Activated gamma-delta T cell treated with Interleukin-2 at 50 U/mL for 16 hours (primary cell): ENCODE measurements at regions not wholly inside any gene's neighbourhood (a gene's known extent, or its start where the extent isn't known, plus 50 kb on each side); places are given as distances from the start of the nearest gene placed in this dataset.

Experiments used
- DNase-seq: peaks from one replicate; pipeline ENCODE4 v3.0.0-alpha.2; 2020

DNA sequence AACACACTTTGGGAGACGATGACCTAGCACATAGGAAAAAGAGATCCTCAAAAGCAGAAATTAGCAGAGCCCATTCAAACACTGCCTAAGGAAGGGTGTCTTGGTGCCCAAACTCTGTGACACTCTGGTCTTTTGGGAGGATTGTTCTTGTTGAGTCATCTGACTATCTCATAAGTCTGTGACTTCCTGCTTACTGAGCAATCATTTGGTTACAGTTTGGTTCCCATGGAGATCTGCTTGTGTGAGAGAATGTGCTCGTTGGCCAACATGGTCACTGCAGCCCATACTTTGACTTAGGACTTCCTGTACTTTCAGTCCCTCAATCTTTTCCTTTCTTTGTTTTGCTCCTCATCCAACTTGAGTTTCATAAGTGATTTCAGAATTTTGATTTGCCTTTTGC, 602.9 kb downstream of the NYAP2 start:
- DNase-seq: no peak

DNA sequence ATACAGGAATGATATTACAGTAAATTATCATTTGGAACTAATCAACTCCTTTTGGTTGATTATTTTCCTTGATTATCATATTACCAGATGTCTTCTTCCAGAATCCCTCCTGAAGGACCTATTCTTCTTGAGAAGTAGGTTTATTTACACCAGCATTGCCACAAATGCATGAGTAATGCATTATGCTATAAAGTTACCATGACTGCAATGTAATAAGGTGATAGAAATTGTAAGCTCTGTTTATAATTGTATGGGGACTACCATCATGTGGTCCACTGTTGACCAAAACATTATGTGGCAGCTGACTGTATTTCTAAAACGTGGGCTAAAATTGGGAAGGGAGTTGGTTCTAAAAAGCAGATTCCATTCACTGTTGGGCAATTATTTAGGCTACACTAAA, 602.2 kb downstream of the NYAP2 start:
- no peak for DNase-seq

DNA sequence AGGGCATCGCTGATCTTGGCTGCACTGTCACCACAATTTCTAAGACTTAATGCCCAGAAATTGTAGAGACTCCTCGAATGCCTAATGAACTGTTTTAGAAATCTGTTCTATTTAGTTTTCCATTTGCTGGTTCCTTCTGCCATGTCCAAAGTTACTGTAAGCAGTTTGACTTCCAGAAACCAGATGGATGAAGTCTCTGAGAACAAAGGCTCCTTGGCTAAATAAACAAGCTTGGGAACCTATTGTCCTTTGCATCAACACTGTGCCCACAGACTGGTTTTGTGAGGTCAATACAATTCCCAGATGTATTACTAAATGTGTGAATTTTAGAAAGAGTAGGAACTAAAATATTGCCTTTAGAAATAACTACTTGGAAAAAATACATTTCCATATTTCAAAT, 600.2 kb downstream of the NYAP2 start:
- DNase-seq: no peak

DNA sequence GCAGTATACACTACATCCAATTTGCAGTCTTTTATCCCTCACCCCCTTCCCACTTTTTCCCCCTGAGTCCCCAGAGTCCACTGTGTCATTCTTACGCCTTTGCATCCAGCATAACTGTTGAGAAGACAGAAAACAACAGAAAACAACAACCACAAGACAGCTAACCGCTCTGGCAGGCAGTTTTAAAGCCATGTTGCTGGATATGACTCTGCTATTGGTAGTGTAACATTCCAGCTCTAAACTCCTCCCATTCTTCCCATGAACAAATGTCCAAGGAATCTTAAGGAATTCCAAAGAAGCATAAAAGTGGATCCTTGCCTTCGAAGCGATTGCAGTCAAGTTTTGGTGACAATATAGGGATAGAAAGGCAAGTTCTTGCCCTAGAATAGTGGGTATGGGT, 599.1 kb downstream of the NYAP2 start:
- DNase-seq: no peak

DNA sequence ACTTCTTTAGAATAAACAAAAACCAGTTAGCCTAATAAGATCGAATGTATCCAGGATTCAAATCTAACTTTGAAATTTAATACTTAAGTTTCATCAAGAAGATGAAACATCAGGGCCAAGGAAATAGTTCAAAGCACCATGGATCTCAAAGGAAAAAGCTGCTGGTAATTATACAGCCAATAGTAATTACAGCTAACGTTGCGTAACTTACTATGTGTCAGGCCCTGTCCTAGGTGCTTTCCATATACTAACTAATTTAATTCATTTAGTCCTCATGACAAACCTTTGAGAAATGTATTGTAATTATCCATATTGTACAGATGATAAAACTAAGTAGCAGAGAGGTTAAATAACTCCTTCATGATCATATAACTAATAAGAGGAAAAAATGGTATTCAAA, 598.6 kb downstream of the NYAP2 start:
- no peak for DNase-seq

DNA sequence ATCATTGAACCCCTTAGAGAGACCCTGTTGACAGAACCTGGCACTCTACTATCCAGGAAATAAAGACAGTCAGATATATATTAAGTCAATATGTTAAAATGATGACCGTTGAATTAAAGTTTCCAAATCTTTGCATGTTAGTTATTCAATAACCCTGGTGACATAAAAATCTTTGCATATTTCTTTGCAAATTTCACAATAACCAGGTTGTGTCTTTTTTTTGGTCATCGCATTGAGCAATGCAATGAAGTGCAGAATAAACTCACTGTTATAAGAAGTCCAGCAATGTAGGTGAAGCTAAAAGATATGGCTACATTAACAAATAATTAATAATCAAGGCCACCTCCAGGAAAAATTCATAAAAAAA, 596.9 kb downstream of the NYAP2 start:
- DNase-seq: no peak

DNA sequence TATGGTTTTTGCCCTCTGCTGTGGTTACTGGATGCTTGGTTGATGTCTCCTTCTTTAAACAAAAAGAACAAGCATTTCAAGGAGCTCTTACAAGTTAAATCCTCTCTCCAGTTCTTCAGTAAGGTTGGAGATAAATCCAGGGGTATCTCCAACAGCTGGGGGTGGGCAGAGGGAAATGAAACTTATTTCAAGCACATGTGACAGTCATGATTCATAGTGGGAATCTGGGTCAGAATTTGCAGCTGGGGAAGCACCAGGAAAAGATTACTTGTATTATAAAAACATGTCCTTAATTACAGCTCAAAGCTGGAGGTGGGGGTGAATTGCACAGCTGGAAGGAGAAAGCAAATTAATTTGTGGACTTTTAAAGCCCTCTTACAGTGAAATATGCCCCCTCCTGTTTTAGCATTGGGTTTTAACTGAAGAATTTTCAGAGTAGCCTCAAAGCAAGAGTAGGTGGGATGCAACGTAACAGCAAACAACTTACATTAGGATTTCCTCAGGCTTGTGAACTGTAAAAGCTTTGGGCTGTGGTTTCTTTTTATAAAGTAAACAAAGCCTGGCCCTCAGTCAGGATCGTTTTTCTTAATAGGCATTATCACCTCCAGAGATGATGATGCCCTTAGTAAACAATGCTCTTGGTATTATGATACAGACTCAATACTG, 596.4 kb downstream of the NYAP2 start:
- DNase-seq: no peak

DNA sequence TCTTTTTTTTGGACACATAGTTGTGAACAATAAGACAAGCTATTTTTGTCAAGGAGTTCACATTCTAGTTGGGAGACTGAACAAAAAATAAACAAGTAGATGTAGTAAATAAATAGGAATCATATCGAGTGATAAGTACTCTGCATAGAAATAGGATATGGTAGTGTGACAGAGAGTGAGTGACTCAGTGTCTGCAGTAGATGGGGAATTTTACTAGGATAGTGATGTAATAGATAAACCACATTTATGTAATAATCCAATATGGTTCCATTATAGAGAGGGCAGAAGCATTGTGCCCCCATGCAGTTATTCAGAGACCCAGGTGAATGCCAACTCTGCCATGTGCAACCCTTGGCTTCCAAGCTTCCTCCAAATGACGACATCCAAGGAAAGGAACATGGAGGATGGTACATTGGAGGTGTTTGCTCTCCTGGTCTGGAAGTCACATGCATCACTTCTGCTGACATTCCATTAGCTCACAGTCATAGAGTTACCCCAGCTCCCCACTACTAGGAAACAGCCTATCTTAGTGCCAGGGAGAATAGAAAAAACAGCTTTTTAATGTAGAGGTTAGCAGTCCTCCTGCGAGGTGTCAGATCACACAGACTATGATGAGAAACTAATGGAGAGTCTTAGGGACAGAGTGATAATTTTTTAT, 595.4 kb downstream of the NYAP2 start:
- no peak for DNase-seq

DNA sequence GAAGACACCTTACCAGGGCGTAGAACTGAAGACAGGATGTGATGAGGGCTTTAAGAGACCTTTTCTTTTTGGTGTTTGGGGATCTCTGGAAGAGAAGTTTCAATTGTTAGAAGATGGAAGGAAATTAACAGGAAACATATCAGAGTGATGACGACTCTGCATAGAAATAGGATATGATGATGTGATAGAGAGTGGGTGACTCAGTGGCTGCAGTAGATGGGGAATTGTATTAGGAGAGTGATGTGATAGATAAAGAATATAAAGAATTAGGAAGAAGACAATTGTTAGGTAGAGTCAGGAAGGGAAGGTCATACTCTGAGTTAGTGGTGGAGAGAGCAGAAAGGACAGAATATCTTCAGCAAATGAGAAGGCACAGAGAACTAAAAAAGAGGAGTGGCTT, 593.9 kb downstream of the NYAP2 start:
- no peak for DNase-seq

DNA sequence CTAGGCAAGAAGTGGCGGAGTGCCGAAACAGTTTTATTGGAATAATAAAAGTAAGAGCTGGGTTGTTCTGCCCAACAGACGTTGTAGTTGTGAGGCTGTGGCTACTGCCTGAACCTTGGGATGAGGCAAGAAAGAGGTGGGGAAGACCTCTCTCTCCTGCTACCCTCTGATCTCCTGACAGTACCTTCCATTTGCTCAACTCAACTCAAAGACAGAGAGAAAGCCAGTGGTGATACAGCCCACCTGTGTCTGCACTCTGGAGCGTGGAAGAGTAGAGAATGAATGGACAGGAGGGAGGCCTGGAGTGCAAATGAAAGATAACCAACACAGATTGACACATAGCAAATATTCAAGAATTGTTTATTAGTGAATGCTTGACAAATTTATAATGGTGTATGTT, 590.3 kb downstream of the NYAP2 start:
- DNase-seq: no peak

DNA sequence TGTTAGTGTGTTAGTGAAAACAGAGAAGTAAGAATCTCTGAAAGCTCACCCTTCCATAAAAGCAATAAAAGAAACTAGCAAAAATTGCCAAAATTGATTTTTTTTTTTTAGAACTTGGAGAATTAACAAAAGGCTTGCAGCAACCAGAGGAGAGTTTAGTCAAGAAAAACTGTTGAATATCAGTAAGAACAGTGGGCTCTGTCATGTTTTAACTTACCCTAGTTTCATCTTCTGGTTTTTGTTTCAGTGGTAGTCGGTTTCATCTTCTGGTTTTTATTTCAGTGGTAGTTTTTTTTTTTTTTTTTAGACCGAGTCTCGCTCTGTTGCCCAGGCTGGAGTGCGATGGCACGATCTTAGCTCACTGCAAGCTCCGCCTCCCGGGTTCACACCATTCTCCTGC, 580.9 kb downstream of the NYAP2 start:
- no peak for DNase-seq

DNA sequence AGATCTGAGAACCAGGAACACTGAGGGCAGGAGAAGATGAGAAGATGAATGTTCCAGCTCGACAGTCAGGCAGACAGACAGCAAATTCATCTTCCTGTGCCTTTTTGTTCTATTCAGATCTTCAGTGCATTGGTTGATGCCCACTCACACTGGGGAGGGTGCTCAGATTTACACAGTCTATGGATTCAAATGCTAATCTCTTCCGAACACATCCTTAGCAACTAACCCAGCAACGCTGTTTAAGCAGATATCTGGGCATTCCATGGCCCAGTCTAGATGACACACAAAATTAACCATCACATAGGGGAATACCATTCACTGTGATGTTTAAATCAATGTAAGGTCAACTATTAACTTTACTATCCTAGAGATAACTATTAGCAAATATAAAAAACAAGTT, 571.9 kb downstream of the NYAP2 start:
- no peak for DNase-seq

DNA sequence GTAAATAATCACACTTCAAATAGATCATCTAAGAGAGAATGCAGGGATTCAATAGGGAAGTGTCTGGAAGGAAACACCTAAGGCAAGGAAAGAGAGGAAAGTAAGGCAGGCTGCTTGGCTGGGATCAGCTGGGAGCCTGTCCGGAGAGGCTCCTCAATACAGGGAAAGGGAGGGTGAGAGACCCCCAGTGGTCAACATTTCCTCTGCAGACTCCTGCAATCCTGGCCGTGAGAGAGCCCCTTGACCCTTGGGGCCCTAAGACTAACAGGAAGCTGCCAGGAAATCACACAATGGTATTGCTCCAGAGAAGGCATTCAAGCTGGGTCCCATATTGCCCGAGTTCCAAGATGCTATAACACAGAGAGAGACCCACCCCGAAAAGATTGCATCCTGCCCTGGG, 549.4 kb downstream of the NYAP2 start:
- DNase-seq: no peak

DNA sequence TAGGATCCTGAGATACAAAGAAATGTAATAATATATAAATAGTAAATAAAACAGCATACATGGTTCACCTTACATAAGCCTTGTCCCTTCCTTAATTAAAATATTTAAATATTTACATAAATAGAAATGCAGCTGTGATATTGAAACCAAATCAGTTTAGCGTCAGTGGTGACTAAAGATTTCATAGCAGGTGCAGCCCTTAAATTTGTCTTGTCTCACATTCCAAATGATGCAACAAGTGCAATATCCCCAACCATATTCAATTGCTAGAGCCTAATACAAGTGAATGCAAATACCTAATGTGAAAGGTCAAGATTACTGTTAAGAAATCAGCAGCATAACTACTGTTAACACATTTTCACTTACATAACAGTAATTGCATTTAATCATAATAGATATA, 539.5 kb downstream of the NYAP2 start:
- DNase-seq: no peak

DNA sequence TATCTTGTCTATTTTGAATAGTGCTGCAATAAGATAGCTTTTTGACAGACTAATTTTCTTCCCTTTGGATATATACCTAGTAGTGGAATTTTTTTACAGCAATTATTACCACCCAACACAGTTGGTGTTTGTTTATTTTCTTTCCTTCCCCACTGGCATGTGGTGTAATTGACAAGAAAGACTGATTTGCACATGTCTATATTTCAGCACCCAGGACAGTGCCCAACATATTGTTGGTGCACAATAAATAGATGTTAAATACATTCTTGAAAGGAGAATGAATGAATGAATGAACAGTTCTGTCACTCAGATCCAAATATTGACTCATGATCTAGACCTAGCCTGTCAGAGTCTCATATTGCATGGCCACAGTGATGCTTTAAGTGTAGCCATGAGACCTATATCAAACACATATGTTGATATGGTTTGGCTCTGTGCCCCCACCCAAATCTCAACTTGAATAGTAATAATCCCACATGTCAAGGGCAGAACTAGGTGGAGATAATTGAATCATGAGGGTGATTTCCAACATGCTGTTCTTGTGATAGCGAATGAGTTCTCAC, 538.2 kb downstream of the NYAP2 start:
- no peak for DNase-seq

DNA sequence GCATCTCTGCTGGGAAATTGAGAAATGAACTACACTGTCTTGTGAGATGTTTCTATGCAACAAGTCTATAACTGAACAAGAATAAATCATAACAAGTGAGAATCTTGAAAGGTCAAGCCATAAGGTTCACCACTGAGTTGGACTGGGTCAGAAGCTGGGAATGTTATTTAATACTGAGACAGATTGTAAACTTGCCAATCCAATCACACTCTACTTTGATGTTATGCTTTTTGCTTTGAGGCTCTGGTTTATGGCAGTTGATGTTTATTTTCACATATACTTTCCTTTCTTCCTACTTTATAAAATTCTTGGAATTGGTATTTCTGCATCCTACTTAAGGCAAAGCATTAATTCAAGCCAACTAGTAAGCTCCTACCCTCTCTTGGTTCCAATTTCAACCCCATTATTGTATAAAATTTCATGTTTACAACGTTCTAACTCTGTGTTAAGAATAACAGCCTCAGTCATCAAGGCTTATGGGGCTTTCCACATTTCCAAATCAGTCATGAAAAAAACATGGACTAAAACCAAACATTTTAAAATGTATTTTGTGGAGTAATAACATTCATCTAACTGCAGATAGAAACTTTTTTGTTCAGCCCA, 533.4 kb downstream of the NYAP2 start:
- DNase-seq: no peak

DNA sequence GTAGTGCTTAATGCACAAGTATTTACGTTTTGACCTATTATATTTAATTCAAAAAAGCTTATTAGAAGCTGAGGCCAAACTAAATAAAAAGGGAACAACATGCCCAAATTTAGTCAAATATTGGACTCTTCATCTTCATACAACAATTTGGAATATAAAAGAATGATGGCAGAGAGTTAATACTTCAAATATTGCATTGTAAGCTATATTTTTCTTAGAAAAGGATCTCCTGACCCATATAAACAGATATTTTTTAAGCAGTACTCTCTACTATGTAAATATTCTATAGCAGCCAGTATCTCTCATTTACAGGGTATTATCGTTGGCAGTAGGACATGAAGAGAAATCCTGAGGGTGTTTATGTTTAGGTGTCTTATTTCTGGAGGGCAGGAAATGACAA, 531.2 kb downstream of the NYAP2 start:
- DNase-seq: no peak

DNA sequence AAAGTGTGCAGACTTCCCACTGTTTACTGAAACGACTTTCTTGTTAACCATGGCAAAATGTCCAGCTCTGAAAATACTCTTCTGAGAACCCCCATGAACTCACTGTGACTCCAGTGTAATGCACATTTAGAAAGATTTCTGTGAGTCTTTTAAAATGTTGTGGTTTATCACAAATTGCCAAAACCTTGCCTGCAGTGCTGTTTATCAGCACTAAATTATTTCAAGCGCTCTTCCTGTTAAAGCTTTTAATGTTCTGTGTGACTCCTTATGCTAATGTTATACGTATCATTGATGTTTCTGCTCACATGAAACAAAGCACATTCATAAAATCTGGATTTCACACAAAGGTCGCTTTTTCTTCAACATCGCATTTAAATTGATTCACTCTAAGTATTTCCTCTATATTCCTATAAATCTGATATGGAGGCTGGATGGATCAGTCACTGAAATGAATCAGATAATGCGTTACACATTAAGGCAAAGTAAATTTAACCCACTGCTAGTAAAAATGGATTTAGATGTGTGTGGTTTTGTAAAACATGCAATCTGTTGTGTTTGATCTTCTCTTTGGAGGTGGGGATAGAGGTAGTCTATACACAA, 521.2 kb downstream of the NYAP2 start:
- no peak for DNase-seq

DNA sequence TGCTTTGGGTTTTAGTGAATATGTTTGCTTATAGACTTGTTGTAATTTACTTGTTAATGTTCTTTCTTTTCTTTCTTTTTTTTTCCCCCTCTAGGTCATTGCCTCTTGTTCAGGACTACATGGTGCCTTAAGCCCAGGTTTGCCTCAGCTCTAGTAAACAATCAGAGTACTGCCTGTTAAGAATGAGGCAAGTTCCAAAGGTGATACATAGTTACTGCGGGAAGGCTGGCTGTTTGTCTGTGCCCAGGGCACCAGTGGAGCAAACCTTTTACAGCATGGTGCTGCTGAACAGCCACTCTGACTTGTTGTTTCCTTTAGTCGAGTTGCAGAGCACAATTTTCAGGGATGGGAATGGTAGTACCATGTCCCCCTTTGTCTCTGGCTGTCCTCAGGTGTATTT, 517.2 kb downstream of the NYAP2 start:
- DNase-seq: no peak

DNA sequence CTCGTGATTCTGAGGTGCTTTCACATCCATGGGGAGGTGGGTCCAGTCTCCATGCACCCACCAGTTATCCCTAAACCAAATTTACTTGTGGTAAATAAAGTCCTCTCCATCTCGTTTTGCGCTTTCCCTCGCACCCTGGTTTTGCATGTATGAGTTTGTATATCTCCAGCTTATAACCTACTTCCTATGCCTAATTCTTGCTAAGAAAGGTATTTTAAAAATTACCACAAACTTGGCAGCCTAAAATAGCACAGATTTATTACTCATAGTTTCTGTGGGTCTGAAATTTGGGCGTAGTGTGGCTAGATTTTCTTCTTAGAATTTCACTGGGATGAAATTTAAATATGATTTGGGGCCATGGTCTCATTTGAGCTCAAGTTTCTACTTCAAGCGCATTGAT, 511.5 kb downstream of the NYAP2 start:
- no peak for DNase-seq

DNA sequence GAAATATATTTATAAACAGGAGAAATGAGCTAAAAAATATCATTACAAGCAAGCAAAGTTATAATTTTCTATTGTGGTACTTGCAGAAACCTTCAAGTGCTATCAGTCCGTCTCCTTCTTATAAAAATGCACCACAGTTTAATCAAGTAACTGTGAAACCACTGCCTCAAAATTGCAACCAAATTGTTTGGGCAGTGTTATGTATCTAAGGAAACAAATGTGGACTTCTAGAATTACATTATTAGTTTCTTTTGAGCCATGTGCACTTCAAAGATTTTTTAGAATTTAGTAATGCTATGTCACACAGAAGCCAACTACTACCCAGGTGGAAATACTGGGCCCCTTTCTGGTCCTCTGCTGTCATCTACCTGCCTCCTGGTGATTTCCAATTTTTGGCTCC, 495.6 kb downstream of the NYAP2 start:
- DNase-seq: no peak

DNA sequence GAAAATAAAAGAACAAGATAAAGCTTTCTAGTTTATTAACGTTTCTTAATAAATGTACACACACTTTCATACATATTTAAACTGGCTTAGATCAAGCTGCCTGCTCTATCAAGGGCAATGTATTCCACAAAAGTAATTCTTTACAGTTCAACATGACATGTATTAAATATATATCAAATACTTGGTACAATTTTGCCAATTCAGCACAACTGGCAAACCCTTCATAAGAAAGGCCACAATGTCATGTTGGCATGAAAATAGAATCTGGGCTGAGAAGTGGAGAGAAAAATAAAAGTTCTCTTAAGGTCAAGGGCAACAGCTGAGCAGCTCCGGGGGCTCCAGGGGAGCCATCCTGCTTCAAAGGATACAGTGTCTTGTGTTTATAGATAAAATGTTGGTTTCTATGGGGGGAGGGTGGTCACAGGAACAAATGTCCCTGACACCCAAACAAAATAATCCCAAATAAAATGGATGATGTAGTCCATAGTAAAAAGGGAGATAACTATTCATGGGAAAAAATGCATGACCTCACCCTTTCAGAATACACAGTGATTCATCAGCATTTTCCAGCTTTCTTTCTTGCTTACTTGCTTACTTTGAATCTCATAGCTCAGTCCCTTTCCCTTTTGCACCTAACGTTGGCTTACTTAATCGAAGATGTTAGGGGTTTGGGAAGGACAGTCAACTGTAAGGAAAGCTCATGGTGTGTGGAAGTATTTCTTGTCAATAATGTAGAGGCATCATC, 494.9 kb downstream of the NYAP2 start:
- DNase-seq: no peak

DNA sequence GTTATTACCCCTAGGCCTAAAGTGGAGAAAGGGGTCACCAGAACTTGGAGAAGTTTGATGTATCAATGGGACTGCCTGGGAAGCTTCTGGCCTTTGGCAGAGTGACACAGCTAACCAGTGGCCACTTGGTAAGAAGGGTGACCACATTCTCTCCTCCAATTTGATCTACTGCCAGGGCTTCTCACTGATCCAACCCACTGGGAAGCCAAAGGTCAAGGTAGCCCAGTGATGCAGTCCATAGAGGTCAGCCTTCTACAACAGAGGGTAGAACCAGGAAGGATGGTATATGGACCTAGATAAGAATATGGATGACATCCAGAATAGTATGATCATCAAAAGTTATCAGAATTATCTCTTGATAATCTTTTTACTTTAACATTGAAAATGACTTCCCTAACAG, 493.6 kb downstream of the NYAP2 start:
- no peak for DNase-seq
